Mammary epithelial cell (primary cell): ENCODE measurements at regions not wholly inside any gene's neighbourhood (a gene's known extent, or its start where the extent isn't known, plus 50 kb on each side); places are given as distances from the start of the nearest gene placed in this dataset.

Experiments
- EZH2 ChIP-seq: IDR thresholded peaks from 2 replicates; pipeline ENCODE4 v1.6.1; 2012; ENCODE audit warnings: low read length, inconsistent platforms, borderline replicate concordance
- TF ChIP-seq, protein P1 (sequence below), 2 donors: IDR thresholded peaks in 1 of 2; conservative IDR thresholded peaks in 1 of 2; 2 replicates each; pipeline ENCODE4 v1.5.1; 2011 to 2012; ENCODE audit warnings: inconsistent platforms in 2 of 2, low read length in 2 of 2, mild to moderate bottlenecking in 2 of 2, control low read depth in 1 of 2, low read depth in 1 of 2; ENCODE audit not compliant: insufficient read depth in 1 of 2; ENCODE audit errors: extremely low read depth in 1 of 2

DNA sequence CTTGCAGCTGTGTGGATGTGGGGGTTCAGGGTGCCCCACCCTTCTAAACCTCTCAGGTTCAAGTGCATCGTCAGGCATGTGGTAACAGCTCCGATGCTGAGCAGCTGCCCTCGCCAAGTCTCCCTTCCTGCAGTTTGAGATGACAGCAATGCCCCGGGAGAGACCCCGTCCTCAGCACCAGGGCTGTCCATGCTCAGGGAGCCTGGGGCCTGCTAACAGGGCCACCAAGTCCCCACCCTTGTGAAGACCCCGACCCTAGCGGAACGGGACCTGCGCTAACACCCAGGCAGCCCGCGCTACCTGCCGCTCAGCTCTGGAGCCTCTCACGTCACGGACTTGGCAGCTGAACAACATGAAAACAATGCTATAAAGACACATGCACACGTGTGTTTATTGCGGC lies 159.2 kb upstream of the C1orf174 start:
- TF ChIP-seq, protein P1, sequence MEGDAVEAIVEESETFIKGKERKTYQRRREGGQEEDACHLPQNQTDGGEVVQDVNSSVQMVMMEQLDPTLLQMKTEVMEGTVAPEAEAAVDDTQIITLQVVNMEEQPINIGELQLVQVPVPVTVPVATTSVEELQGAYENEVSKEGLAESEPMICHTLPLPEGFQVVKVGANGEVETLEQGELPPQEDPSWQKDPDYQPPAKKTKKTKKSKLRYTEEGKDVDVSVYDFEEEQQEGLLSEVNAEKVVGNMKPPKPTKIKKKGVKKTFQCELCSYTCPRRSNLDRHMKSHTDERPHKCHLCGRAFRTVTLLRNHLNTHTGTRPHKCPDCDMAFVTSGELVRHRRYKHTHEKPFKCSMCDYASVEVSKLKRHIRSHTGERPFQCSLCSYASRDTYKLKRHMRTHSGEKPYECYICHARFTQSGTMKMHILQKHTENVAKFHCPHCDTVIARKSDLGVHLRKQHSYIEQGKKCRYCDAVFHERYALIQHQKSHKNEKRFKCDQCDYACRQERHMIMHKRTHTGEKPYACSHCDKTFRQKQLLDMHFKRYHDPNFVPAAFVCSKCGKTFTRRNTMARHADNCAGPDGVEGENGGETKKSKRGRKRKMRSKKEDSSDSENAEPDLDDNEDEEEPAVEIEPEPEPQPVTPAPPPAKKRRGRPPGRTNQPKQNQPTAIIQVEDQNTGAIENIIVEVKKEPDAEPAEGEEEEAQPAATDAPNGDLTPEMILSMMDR (conservative IDR thresholded peaks at IDR 0.05 in 1 of 2, IDR thresholded peaks at IDR 0.05 in 1 of 2; ENCODE audit: extremely low read depth in 1 of 2, insufficient read depth in 1 of 2, low read depth in 1 of 2, low read length in 2 of 2), result no peak
- no peak for TF ChIP-seq EZH2
